IMR-90 (cell line): ENCODE measurements at regions not wholly inside any gene's neighbourhood (a gene's known extent, or its start where the extent isn't known, plus 50 kb on each side); places are given as distances from the start of the nearest gene placed in this dataset.

ENCODE experiments used
- ATAC-seq: fragments of 200-7000 bp; cut with Tn5 transposase; 2 replicates; pipeline ENCODE4 v1.9.1; 2020; ENCODE audit warnings: low read depth, mild to moderate bottlenecking, moderate library complexity
- BruUV-seq: library from RNA; stranded (reverse); fragments of 400-500 nt; replicated peaks from 2 replicates; lab custom pipeline; 2021; lab: Mats Ljungman, UMichigan
- CTCF ChIA-PET: fragments of 300-600 bp; formaldehyde crosslinking; extraction: SDS; loops from one replicate; lab custom pipeline; 2021; ENCODE audit warnings: antibody characterized with exemption; lab: Yijun Ruan, JAX
- POLR2A ChIA-PET: fragments of 300-600 bp; sonication (Branson Sonifier 250); formaldehyde crosslinking; loops from one replicate; lab custom pipeline; 2022; ENCODE audit warnings: antibody characterized with exemption; ENCODE audit not compliant: unreplicated experiment; lab: Charles Lee
- DNase-seq: peaks from one replicate; pipeline ENCODE4 v3.0.0; 2013
- H2AFZ ChIP-seq: replicated peaks from 2 replicates; pipeline ENCODE3; 2013; ENCODE audit warnings: low read length, mild to moderate bottlenecking; ENCODE audit not compliant: poor library complexity
- H2AK5ac ChIP-seq: 2 replicates; pipeline ENCODE4 v1.6.1; 2013; ENCODE audit warnings: low read depth, low read length, inconsistent platforms
- H2AK9ac ChIP-seq: replicated peaks from 2 replicates; pipeline ENCODE3; 2013; ENCODE audit warnings: mild to moderate bottlenecking, low read depth, low read length, moderate library complexity; ENCODE audit not compliant: poor library complexity
- H2BK120ac ChIP-seq: 2 replicates; pipeline ENCODE4 v1.6.1; 2013; ENCODE audit warnings: low read depth, low read length, inconsistent platforms
- H2BK15ac ChIP-seq: 3 replicates; pipeline ENCODE4 v1.6.1; 2013; ENCODE audit warnings: low read depth, low read length, inconsistent platforms
- H2BK20ac ChIP-seq: 2 replicates; pipeline ENCODE4 v1.6.1; 2013; ENCODE audit warnings: low read depth, mild to moderate bottlenecking, inconsistent platforms, low read length, moderate library complexity
- H2BK5ac ChIP-seq: 2 replicates; pipeline ENCODE4 v1.6.1; 2013; ENCODE audit warnings: mild to moderate bottlenecking, low read depth, low read length, inconsistent platforms; ENCODE audit not compliant: poor library complexity, severe bottlenecking
- H3K14ac ChIP-seq: replicated peaks from 2 replicates; pipeline ENCODE4 v1.6.1; 2013; ENCODE audit warnings: low read depth, low read length, inconsistent platforms
- H3K18ac ChIP-seq: 2 replicates; pipeline ENCODE4 v1.6.1; 2013; ENCODE audit warnings: low read depth, low read length, control low read depth
- H3K23ac ChIP-seq: 2 replicates; pipeline ENCODE4 v1.6.1; 2013; ENCODE audit warnings: low read depth, low read length, inconsistent platforms
- H3K27ac ChIP-seq: 2 replicates; pipeline ENCODE4 v1.5.1; 2013; ENCODE audit warnings: mild to moderate bottlenecking, control low read depth, low read length; ENCODE audit not compliant: insufficient read depth
- H3K27me3 ChIP-seq: 2 replicates; pipeline ENCODE4 v1.6.1; 2013; ENCODE audit warnings: low read length; ENCODE audit not compliant: control insufficient read depth, insufficient read depth
- H3K36me3 ChIP-seq: 2 replicates; pipeline ENCODE4 v1.6.1; 2013; ENCODE audit warnings: low read length, mixed read lengths; ENCODE audit not compliant: control insufficient read depth, insufficient read depth
- H3K4ac ChIP-seq: 2 replicates; pipeline ENCODE4 v1.6.1; 2013; ENCODE audit warnings: low read depth, low read length, inconsistent platforms
- H3K4me1 ChIP-seq: 2 replicates; pipeline ENCODE4 v1.6.1; 2013; ENCODE audit warnings: low read length, mixed read lengths; ENCODE audit not compliant: control insufficient read depth, insufficient read depth
- H3K4me2 ChIP-seq: 2 replicates; pipeline ENCODE4 v1.6.1; 2013; ENCODE audit warnings: low read depth, mild to moderate bottlenecking, control low read depth, low read length, moderate library complexity
- H3K4me3 ChIP-seq: 2 replicates; pipeline ENCODE4 v1.5.1; 2013; ENCODE audit warnings: low read depth, mild to moderate bottlenecking, control low read depth, low read length, moderate library complexity; ENCODE audit not compliant: insufficient read depth
- H3K56ac ChIP-seq: 2 replicates; pipeline ENCODE4 v1.6.1; 2013; ENCODE audit warnings: low read length, inconsistent platforms; ENCODE audit not compliant: insufficient read depth; ENCODE audit errors: extremely low read depth
- H3K79me1 ChIP-seq, 2 experiments: 2 replicates each; pipeline ENCODE4 v1.6.1; 2013; ENCODE audit warnings: low read length in 2 of 2, inconsistent platforms in 1 of 2, low read depth in 1 of 2
- H3K9ac ChIP-seq: 2 replicates; pipeline ENCODE4 v1.6.1; 2013; ENCODE audit warnings: low read depth, low read length, control low read depth
- H3K9me1 ChIP-seq: 2 replicates; pipeline ENCODE4 v1.6.1; 2013; ENCODE audit warnings: low read length, inconsistent platforms; ENCODE audit not compliant: insufficient read depth
- H3K9me3 ChIP-seq: 2 replicates; pipeline ENCODE4 v1.6.1; 2013; ENCODE audit warnings: low read length; ENCODE audit not compliant: control insufficient read depth, insufficient read depth
- H4K20me1 ChIP-seq: 2 replicates; pipeline ENCODE4 v1.6.1; 2013; ENCODE audit warnings: low read length, inconsistent platforms; ENCODE audit not compliant: insufficient read depth
- H4K5ac ChIP-seq: 2 replicates; pipeline ENCODE4 v1.6.1; 2013; ENCODE audit warnings: mild to moderate bottlenecking, low read depth, low read length, control low read depth
- H4K8ac ChIP-seq, 2 experiments: 2 replicates each; pipeline ENCODE4 v1.6.1; 2013; ENCODE audit warnings: low read depth in 2 of 2, low read length in 2 of 2, control low read depth in 1 of 2, inconsistent platforms in 1 of 2
- H4K91ac ChIP-seq: 2 replicates; pipeline ENCODE4 v1.6.1; 2013; ENCODE audit warnings: low read depth, low read length, inconsistent platforms; ENCODE audit not compliant: insufficient read depth
- BHLHE40 ChIP-seq: fragments of 150-350 bp; IDR thresholded peaks from 2 replicates; pipeline ENCODE4 v1.6.1; 2016; ENCODE audit warnings: mild to moderate bottlenecking, low read depth, low read length
- CEBPB ChIP-seq: IDR thresholded peaks from 2 replicates; pipeline ENCODE4 v1.6.1; 2012; ENCODE audit warnings: low read depth, low read length, improper control_type of control experiment
- CHD1 ChIP-seq: IDR thresholded peaks from 2 replicates; pipeline ENCODE4 v1.6.1; 2012; ENCODE audit warnings: low read depth, low read length, improper control_type of control experiment
- FOS ChIP-seq: fragments of 150-350 bp; IDR thresholded peaks from 2 replicates; pipeline ENCODE4 v1.6.1; 2016; ENCODE audit warnings: low read depth, low read length
- MAFK ChIP-seq: IDR thresholded peaks from 2 replicates; pipeline ENCODE4 v1.6.1; 2012; ENCODE audit warnings: low read depth, low read length, improper control_type of control experiment
- MXI1 ChIP-seq: IDR thresholded peaks from 2 replicates; pipeline ENCODE4 v1.6.1; 2012; ENCODE audit warnings: low read depth, mild to moderate bottlenecking, low read length, moderate library complexity, borderline replicate concordance
- NFE2L2 ChIP-seq: fragments of 150-350 bp; IDR thresholded peaks from 2 replicates; pipeline ENCODE4 v1.6.1; 2016; ENCODE audit warnings: low read depth, mild to moderate bottlenecking, low read length
- POLR2A ChIP-seq: IDR thresholded peaks from 2 replicates; pipeline ENCODE4 v1.6.1; 2012; ENCODE audit warnings: mild to moderate bottlenecking, low read depth, low read length
- RAD21 ChIP-seq: IDR thresholded peaks from 2 replicates; pipeline ENCODE4 v1.6.1; 2012; ENCODE audit warnings: low read length, improper control_type of control experiment
- RCOR1 ChIP-seq: IDR thresholded peaks from 2 replicates; pipeline ENCODE4 v1.6.1; 2012; ENCODE audit warnings: mild to moderate bottlenecking, low read length, improper control_type of control experiment; ENCODE audit not compliant: insufficient replicate concordance
- RFX5 ChIP-seq: IDR thresholded peaks from 2 replicates; pipeline ENCODE4 v1.8.0; 2012; ENCODE audit warnings: low read depth, mild to moderate bottlenecking, low read length, moderate library complexity
- SMC3 ChIP-seq: fragments of 150-350 bp; IDR thresholded peaks from 2 replicates; pipeline ENCODE4 v1.6.1; 2016; ENCODE audit warnings: low read depth, mild to moderate bottlenecking, antibody characterized with exemption, low read length, moderate library complexity
- WGBS, 2 experiments: methylation state at CpG; one replicate each; pipeline versions ENCODE4 v1.1.5 to v1.1.7; 2013; ENCODE audit warnings: missing lambda C conversion rate in 2 of 2; ENCODE audit not compliant: insufficient read length in 1 of 2; ENCODE audit errors: extremely low coverage in 2 of 2; 5-methylcytosine and 5-hydroxymethylcytosine counted together
- dilution Hi-C: fragments of 300-500 bp; cut with HindIII; formaldehyde crosslinking; loops from one replicate; pipeline ENCODE4 v1.14.3; 2018; ENCODE audit warnings: low sequenced_read_pairs; ENCODE audit not compliant: unreplicated experiment
- in situ Hi-C: fragments of 300-500 bp; cut with MboI; formaldehyde crosslinking; loops from 3 replicates; pipeline ENCODE4 v1.14.3; 2019; ENCODE audit warnings: low sequenced_read_pairs, inconsistent platforms, mixed read lengths
- intact Hi-C: fragments of 100-400 bp; cut with micrococcal nuclease; formaldehyde crosslinking; loops from 2 replicates; pipeline ENCODE4 v1.10.0; 2022
- TF ChIP-seq, protein P1 (sequence below): fragments of 150-350 bp; IDR thresholded peaks from 2 replicates; pipeline ENCODE4 v1.6.1; 2016; ENCODE audit warnings: low read depth, mild to moderate bottlenecking, low read length, moderate library complexity, borderline replicate concordance
- TF ChIP-seq, protein P2 (sequence below): conservative IDR thresholded peaks from 2 replicates; pipeline ENCODE4 v1.5.1; 2012; ENCODE audit warnings: mild to moderate bottlenecking, low read depth, low read length, improper control_type of control experiment
- TF ChIP-seq, protein P3 (sequence below): fragments of 150-350 bp; IDR thresholded peaks from 2 replicates; pipeline ENCODE4 v1.6.1; 2017; ENCODE audit warnings: mild to moderate bottlenecking, antibody characterized with exemption, low read length, low read depth

DNA sequence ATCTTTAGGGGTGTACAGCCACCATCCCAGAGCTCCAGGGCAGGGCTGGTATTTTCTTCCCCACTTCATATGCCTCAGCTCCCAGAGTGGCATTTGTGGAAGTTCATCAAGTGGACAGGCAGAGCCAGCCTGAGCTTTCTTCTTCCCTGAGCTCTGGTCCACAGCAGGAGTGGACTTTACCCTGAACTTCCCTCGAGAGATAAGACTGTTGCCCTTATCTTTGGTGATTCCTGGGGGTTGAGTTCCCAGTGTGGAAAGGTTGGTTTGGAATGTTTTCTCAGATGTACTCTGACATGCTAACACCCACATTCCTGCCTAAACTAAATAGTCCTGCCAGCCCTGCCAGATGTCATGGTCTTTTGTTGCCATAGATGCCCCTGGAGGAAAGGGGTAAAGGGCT, 62.0 kb upstream of the LGALSL start:
- H3K79me1 ChIP-seq, result no peaks in the 10 kb centered on the region
- dilution Hi-C loops, result no loop called here
- BruUV-seq, result no TSS peak

More for the DNA sequence above, 62.0 kb upstream of the LGALSL start:
- no peak overlapping the region for H2BK120ac ChIP-seq
- no peak overlapping the region for H3K23ac ChIP-seq
- H3K9me1 ChIP-seq, result no peaks in the 10 kb centered on the region
- POLR2A ChIA-PET, result no interaction called here
- TF ChIP-seq CHD1 (no peak), RAD21 (no peak), RCOR1 (no peak), BHLHE40 (no peak), SMC3 (no peak), FOS (no peak), MAFK (no peak), POLR2A (no peak), CEBPB (no peak), RFX5 (no peak), NFE2L2 (no peak), MXI1 (no peak)
- TF ChIP-seq, protein P1, sequence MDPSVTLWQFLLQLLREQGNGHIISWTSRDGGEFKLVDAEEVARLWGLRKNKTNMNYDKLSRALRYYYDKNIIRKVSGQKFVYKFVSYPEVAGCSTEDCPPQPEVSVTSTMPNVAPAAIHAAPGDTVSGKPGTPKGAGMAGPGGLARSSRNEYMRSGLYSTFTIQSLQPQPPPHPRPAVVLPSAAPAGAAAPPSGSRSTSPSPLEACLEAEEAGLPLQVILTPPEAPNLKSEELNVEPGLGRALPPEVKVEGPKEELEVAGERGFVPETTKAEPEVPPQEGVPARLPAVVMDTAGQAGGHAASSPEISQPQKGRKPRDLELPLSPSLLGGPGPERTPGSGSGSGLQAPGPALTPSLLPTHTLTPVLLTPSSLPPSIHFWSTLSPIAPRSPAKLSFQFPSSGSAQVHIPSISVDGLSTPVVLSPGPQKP, result no peak
- TF ChIP-seq, protein P2, sequence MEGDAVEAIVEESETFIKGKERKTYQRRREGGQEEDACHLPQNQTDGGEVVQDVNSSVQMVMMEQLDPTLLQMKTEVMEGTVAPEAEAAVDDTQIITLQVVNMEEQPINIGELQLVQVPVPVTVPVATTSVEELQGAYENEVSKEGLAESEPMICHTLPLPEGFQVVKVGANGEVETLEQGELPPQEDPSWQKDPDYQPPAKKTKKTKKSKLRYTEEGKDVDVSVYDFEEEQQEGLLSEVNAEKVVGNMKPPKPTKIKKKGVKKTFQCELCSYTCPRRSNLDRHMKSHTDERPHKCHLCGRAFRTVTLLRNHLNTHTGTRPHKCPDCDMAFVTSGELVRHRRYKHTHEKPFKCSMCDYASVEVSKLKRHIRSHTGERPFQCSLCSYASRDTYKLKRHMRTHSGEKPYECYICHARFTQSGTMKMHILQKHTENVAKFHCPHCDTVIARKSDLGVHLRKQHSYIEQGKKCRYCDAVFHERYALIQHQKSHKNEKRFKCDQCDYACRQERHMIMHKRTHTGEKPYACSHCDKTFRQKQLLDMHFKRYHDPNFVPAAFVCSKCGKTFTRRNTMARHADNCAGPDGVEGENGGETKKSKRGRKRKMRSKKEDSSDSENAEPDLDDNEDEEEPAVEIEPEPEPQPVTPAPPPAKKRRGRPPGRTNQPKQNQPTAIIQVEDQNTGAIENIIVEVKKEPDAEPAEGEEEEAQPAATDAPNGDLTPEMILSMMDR, result no peak
- TF ChIP-seq, protein P3, sequence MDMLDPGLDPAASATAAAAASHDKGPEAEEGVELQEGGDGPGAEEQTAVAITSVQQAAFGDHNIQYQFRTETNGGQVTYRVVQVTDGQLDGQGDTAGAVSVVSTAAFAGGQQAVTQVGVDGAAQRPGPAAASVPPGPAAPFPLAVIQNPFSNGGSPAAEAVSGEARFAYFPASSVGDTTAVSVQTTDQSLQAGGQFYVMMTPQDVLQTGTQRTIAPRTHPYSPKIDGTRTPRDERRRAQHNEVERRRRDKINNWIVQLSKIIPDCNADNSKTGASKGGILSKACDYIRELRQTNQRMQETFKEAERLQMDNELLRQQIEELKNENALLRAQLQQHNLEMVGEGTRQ, result no peak
- no peak overlapping the region for H3K18ac ChIP-seq
- H3K4ac ChIP-seq, result no peak overlapping the region
- H3K9ac ChIP-seq, result no peak overlapping the region
- H3K27me3 ChIP-seq, result peaks cover 13% of the 10 kb centered on the region
- no CpG with 5 or more reads among the region's 1 CpG for WGBS, 2 experiments
- H2AK5ac ChIP-seq, result no peak overlapping the region
- H4K20me1 ChIP-seq, result no peaks in the 10 kb centered on the region
- no peak overlapping the region for H2AK9ac ChIP-seq
- H3K14ac ChIP-seq, result no peak overlapping the region
- ATAC-seq (no peak), DNase-seq (no peak)
- no peak overlapping the region for H2BK15ac ChIP-seq
- H3K36me3 ChIP-seq, result no peaks in the 10 kb centered on the region
- no peak overlapping the region for H4K91ac ChIP-seq
- in situ Hi-C loops, result no loop called here
- no peaks in the 10 kb centered on the region for H3K9me3 ChIP-seq
- CTCF ChIA-PET, result no interaction called here
- no peak overlapping the region for H2BK5ac ChIP-seq
- H2AFZ ChIP-seq, result no peak overlapping the region
- no peak overlapping the region for H4K5ac ChIP-seq
- no peak overlapping the region for H3K4me3 ChIP-seq
- no peak overlapping the region for H3K27ac ChIP-seq
- no peak overlapping the region for H4K8ac ChIP-seq
- intact Hi-C loops, result no loop called here
- no peak overlapping the region for H3K4me2 ChIP-seq
- no peak overlapping the region for H2BK20ac ChIP-seq
- no peaks in the 10 kb centered on the region for H3K4me1 ChIP-seq
- H3K56ac ChIP-seq, result no peak overlapping the region
